Memory B cell (primary cell): ENCODE measurements at regions not wholly inside any gene's neighbourhood (a gene's known extent, or its start where the extent isn't known, plus 50 kb on each side); places are given as distances from the start of the nearest gene placed in this dataset.

ENCODE experiments used
- ATAC-seq: fragments of 150-1000 bp; cut with Tn5 transposase; 2 replicates; pipeline ENCODE4 v1.10.0; 2021; ENCODE audit warnings: low read depth, mild to moderate bottlenecking, moderate library complexity
- DNase-seq, 2 donors: peaks; one replicate each; pipeline ENCODE4 v3.0.0; 2022; ENCODE audit warnings: low spot score in 2 of 2
- H3K27ac Mint-ChIP-seq: one replicate; pipeline ENCODE4 v1.8.0; 2022; ENCODE audit warnings: mild to moderate bottlenecking, moderate library complexity, mixed read lengths
- H3K27me3 Mint-ChIP-seq: one replicate; pipeline ENCODE4 v1.8.0; 2022; ENCODE audit warnings: mixed read lengths
- H3K36me3 Mint-ChIP-seq: one replicate; pipeline ENCODE4 v1.8.0; 2022; ENCODE audit warnings: mild to moderate bottlenecking, mixed read lengths
- H3K4me1 Mint-ChIP-seq: one replicate; pipeline ENCODE4 v1.8.0; 2022; ENCODE audit warnings: mixed read lengths
- H3K4me3 Mint-ChIP-seq: one replicate; pipeline ENCODE4 v1.8.0; 2022; ENCODE audit warnings: mild to moderate bottlenecking, moderate library complexity, mixed read lengths
- H3K9me3 Mint-ChIP-seq: one replicate; pipeline ENCODE4 v1.8.0; 2022; ENCODE audit warnings: mixed read lengths

DNA sequence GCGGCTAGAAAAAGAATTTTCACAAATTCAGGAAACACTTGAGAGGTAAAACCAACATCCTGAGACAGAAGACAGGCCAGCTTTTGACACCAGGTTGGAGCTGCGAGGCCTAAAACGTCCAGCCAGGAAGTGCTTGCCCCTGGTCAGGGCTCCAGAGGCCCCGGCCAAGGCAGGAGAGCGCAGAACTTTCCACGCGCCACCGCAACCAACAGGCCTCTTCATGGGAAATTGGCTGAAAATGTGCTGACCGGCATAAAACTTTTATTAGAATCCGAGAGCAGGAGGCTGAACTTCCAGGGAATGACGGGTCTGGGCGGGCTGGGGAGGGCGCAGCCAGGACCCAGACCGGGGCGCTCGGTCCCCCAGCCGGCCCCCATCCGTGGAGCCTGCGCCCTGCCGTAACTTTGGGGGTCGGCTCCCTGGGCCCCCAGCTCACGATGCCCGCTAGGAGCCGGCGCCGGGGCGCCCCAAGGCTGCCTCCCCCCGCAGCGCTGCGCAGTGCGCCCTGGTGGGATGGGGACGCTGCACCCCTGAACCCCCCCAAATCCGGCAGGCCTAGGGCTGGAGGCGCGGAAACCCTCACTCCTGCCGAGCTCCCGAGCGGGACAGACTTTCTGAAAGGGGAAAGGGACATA is 414.0 kb upstream of the MKI67 start:
- Mint-ChIP-seq H3K27ac (no peak overlapping the region), H3K4me3 (no peak overlapping the region), H3K9me3 (no peaks in the 10 kb centered on the region), H3K36me3 (no peaks in the 10 kb centered on the region), H3K4me1 (no peaks in the 10 kb centered on the region), H3K27me3 (peaks cover 19% of the 10 kb centered on the region)
- DNase-seq (no peak), ATAC-seq (no peak)

DNA sequence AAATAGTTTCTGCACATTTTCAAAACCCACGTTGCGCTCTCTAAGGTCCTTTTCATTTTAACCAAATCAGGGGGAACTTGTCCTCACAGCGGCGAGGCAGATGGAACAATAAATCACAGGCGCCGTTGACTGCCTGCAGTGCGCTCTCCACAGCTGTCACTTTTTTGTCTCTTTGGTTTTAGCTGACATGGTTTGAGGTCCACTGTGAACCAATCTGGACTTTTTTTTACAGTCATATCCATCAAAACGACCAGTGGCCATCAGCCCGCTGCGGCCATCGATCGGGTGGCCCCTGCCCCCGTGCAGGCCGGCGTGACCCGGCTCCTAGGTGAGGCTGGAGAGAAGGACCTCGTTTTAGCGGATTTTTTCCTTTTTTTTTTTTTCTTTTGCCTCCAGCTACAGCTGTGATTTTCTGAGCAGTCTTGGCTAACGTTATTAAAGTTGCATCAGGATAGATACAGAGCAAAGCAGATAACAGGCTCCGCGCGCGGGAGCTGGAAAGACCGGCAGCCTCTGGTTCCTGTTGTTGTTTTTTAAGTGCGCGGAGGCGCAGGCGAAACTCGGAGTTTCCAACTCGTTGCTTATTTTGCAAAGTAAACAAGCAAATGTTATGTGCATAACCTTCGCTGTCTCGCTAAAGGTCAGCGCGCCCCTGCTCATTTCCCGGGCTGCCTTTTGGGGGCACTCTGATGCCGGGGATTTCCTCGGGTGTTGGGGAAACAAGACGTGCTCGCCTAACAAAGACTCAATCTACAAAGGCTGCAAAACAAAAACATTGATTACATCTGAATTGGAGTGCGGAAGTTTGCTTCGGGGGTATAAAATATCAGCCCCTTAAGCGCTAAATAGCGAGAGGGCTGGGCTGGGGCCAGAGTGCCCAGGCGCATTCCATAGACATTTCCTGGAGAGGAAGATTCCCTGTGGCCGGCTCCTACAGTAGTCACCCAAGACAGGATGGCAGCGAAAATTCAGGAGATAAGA is 414.8 kb upstream of the MKI67 start:
- Mint-ChIP-seq H3K36me3 (no peaks in the 10 kb centered on the region), H3K9me3 (no peaks in the 10 kb centered on the region), H3K27me3 (peaks cover 17% of the 10 kb centered on the region), H3K4me1 (no peaks in the 10 kb centered on the region), H3K4me3 (no peak overlapping the region), H3K27ac (no peak overlapping the region)
- no peak for DNase-seq
- no peak for ATAC-seq

DNA sequence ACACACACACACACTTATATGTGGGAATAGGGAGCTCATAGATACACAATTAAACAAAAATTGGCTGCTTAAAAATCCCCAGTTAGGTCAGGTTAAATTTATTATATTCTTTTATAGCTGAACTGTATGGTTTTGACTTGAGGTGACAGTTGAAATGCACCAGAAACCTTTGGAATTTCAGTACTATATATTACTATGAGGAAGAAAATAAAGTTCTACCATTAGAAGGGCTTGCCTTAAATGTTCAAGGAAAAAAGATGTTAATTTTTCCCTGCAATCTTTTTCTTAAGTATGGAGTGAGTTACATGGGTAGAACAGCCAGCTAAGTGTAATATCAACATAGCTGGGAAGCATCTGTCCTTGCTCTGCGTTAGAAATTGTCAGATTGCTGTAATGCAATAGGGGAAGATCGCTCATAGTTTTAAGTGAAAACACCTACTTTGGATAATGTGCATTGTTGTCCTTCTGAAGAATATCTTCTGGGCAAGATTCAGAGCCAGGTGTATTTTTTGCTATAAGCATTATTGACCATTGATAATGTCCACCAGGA is 415.8 kb upstream of the MKI67 start:
- ATAC-seq = no peak
- H3K27me3 Mint-ChIP-seq = peaks cover 15% of the 10 kb centered on the region

DNA sequence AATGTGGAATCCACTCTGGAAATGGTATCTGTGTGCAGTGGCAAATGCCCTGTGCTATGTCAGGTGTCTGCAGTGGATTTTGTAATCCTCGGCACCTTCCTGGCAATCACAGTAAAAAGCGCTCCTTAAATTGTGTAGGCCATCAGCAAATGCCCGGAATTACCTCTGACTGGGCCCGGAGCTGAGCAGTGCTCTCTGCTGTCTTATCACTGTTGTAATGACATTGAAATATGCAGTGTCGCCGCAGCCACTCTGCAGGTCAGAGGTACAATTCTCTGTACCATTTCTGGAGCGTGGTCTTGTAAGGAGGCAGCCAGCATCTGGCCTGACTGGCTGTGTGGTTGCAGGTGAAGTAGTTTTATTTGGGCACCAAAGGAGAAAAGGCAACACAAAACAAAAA is 416.4 kb upstream of the MKI67 start:
- Mint-ChIP-seq H3K27ac (no peak overlapping the region), H3K4me1 (no peaks in the 10 kb centered on the region), H3K4me3 (no peak overlapping the region), H3K36me3 (no peaks in the 10 kb centered on the region), H3K27me3 (peaks cover 15% of the 10 kb centered on the region), H3K9me3 (no peaks in the 10 kb centered on the region)
- ATAC-seq (no peak), DNase-seq (no peak)

More for the DNA sequence above, 415.8 kb upstream of the MKI67 start:
- no peak overlapping the region for H3K4me3 Mint-ChIP-seq
- no peaks in the 10 kb centered on the region for H3K36me3 Mint-ChIP-seq
- no peaks in the 10 kb centered on the region for H3K4me1 Mint-ChIP-seq
- H3K27ac Mint-ChIP-seq = no peak overlapping the region
- H3K9me3 Mint-ChIP-seq = no peaks in the 10 kb centered on the region
- DNase-seq = no peak

DNA sequence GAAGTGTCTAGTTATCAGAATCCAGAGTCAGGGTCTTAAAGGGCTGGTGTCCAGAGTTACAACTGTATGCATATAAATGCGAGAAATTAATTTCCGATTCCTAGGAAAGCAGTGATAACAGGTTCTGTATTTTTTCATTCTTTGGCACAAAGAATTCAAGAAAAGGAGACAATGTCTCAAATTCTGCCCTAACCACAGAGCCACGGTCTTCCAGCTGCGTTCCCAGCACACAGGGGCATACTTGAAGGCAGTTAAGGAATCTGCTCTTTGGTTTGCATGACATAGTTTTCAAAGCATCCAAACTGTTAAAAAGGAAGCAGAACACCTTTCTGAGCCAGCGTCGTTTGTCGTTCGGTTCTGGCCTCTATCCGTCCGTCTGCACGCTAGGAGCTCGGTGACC is 416.9 kb upstream of the MKI67 start:
- no peak for ATAC-seq
- Mint-ChIP-seq H3K27ac (no peak overlapping the region), H3K36me3 (no peaks in the 10 kb centered on the region), H3K4me3 (no peak overlapping the region), H3K4me1 (no peaks in the 10 kb centered on the region), H3K9me3 (no peaks in the 10 kb centered on the region), H3K27me3 (peaks cover 15% of the 10 kb centered on the region)
- no peak for DNase-seq

DNA sequence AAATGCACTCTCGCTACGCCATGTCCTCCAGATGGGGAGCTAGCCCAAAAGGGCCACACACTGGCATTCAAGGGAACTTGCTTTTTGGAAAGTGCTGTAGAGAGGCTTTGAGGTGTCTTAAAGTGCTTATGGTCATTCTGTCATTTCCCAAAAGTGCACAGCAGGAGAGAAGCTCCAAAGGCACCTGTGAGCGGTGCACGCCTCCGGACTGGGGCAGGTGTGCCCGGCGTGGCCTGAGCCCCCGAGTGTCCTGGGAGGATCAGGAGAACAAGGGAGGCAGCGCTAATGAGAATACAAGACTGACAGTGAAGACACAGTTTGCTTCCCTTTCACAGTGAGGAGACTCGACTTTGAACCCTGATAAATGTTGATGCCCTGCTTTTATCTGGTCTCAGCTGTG is 419.0 kb upstream of the MKI67 start:
- peaks cover 5% of the 10 kb centered on the region for H3K27me3 Mint-ChIP-seq
- H3K4me3 Mint-ChIP-seq = no peak overlapping the region
- no peaks in the 10 kb centered on the region for H3K4me1 Mint-ChIP-seq
- no peak for DNase-seq
- H3K9me3 Mint-ChIP-seq = no peaks in the 10 kb centered on the region
- ATAC-seq = no peak
- no peak overlapping the region for H3K27ac Mint-ChIP-seq
- no peaks in the 10 kb centered on the region for H3K36me3 Mint-ChIP-seq

DNA sequence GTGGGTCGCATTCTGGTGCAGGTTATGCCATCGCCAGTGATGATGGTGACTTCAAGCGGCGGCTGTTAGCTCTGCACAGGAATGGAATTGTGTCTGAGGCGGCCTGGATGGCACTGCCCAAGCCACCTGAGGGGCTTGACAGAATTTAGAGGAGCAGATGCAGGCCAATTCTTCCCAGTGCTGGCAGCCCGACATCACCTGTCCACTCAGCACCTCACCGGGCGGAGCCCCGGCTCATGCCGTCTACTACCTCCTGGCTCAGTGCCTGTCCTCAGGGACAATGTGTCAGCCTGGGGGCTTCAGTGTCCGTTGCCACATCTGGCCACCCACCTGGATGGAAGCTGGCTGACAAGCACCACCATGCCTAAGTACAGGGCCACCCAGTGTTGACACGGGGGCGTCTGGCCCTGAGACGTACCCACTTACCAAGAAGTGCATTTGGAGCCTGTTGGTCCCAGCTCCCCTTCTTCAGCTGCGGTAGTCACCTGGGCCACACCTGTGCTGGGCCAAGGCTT is 420.5 kb upstream of the MKI67 start:
- H3K4me3 Mint-ChIP-seq = no peak overlapping the region
- no peaks in the 10 kb centered on the region for H3K9me3 Mint-ChIP-seq
- no peaks in the 10 kb centered on the region for H3K36me3 Mint-ChIP-seq
- DNase-seq (no peak), ATAC-seq (no peak)
- peaks cover 3% of the 10 kb centered on the region for H3K27me3 Mint-ChIP-seq
- no peaks in the 10 kb centered on the region for H3K4me1 Mint-ChIP-seq
- no peak overlapping the region for H3K27ac Mint-ChIP-seq

DNA sequence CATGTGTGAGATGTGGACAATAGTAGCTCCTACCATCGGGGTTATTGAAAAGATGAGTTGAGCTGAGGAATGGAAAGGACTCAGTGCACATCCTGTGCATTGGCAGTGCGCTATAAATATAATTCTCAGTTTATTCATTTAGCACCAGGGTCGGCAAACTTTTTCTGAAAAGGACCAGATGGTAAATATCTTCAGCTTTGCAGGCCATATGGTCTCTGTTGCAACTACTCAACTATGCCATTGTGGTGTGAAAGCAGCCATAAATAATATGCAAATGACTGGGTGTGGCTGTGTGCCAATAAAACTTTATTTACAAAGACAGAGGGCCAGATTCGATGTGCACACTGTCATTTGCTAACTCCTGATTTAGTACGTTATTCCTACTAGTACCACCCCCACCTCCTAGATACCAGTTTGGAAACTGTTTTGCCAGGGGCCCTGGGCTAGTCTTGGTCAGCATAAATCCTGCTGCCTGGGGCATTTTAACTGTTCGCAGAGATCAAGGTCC is 422.9 kb upstream of the MKI67 start:
- Mint-ChIP-seq H3K9me3 (no peaks in the 10 kb centered on the region), H3K27ac (no peak overlapping the region), H3K27me3 (no peaks in the 10 kb centered on the region), H3K4me3 (no peak overlapping the region), H3K4me1 (no peaks in the 10 kb centered on the region), H3K36me3 (no peaks in the 10 kb centered on the region)
- no peak for ATAC-seq
- DNase-seq = no peak

DNA sequence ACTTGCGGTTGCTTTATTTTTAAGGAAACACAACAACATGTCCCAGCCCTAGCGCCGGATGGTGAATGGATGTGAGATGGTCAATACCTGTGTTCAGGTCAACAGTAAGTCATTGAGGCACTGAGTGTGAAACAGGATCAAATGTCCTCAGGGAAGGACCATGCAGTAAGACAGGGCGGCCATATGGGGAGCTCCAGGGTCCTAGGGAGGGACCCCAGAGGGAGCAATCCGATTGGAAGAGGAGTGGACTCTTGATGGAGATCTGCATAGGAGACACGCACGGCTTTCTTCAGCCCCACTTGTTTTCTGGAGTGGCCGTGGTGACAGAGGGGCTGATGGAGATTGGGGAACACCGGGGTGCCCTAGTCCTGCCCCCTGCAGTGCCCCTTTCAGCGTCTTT is 423.8 kb upstream of the MKI67 start:
- no peaks in the 10 kb centered on the region for H3K27me3 Mint-ChIP-seq
- no peak overlapping the region for H3K4me3 Mint-ChIP-seq
- H3K9me3 Mint-ChIP-seq = no peaks in the 10 kb centered on the region
- no peaks in the 10 kb centered on the region for H3K4me1 Mint-ChIP-seq
- no peak overlapping the region for H3K27ac Mint-ChIP-seq
- DNase-seq (no peak), ATAC-seq (no peak)
- no peaks in the 10 kb centered on the region for H3K36me3 Mint-ChIP-seq

DNA sequence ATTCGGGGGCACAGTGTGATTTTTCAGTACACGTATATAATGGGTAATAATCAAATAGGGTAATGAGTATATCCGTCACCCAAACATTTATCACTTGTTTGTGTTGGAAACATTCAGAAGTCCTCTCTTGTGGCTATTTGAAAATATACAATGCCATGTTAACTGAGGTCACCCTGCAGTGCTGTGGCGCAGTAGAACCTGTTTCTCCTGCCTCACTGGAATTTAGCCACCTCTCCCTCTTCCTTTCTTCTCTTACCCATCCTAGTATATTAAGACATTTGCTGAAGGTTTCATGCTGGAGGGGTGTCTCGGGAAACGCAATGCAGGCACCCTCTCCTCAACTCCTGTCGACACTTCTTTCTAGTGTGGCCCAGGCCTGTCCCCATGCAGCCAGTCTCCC is 425.3 kb upstream of the MKI67 start:
- ATAC-seq (no peak), DNase-seq (no peak)
- Mint-ChIP-seq H3K9me3 (no peaks in the 10 kb centered on the region), H3K4me1 (no peaks in the 10 kb centered on the region), H3K27ac (no peak overlapping the region), H3K27me3 (no peaks in the 10 kb centered on the region), H3K36me3 (no peaks in the 10 kb centered on the region), H3K4me3 (no peak overlapping the region)

DNA sequence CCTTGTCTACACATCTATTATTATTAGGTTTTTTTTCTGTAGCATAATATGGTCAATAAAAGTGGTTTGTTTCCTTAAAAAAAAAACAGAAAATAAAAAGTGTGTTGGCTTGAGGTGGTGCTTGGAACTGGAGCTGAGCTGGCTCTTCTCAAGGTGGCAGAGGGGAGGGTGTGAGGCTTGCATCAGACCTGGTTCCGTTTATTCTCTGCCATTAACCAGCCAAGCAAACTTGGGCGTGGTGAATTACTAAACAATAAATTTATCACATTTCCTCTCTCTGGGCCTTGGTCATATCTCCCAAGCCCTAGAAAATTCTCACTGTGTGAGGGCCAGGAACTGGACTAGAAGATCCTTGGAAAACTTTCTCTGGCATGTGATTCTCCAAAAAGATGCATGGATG is 427.5 kb upstream of the MKI67 start:
- no peaks in the 10 kb centered on the region for H3K4me1 Mint-ChIP-seq
- H3K4me3 Mint-ChIP-seq = no peak overlapping the region
- H3K9me3 Mint-ChIP-seq = no peaks in the 10 kb centered on the region
- H3K27me3 Mint-ChIP-seq = no peaks in the 10 kb centered on the region
- H3K36me3 Mint-ChIP-seq = no peaks in the 10 kb centered on the region
- no peak for DNase-seq
- H3K27ac Mint-ChIP-seq = no peak overlapping the region
- no peak for ATAC-seq

DNA sequence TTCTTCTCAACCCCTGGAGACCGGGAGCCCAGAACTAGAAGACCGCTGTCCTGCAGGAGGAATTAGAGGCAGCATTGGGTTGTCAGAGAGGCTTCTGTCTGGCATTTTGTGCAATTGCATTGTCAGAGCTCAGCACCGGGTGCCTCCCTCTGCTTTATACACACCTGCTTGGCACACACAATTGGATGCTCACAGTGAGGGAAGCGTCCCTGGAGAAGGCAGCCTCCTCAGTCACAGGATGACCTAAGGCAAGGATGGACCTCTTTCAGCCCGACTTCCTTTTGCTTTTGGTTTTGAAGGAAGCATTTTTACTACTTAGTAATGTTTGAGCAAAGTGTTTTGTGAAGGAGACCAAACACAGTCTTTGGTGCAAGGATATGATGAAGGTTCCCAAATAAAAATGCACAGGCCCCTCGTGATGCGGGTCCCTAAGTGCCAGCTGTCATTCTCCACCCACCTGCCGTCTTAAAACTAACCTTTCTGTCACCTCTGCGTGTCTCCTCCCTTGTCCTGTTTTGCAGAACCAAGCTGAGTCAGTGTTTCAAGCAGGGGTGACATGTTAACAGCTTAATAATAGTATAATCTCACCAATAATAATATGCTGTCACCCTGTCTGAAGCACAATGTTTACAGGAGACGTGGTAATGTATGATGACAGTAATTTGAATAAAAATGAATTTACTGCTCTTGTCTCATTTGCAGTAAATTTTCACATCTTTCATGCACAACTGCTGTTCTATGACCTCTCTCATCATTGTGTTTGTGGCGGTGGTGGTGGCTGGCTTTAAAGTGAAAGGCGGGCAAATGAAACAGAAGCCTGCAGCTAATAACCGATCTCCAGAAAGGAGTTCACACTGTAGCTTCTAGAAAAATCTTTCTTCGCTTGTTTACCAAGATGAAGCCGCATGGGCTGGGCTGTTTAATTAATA is 430.2 kb upstream of the MKI67 start:
- Mint-ChIP-seq H3K27ac (no peak overlapping the region), H3K4me1 (no peaks in the 10 kb centered on the region), H3K36me3 (no peaks in the 10 kb centered on the region), H3K9me3 (peaks cover 2% of the 10 kb centered on the region), H3K27me3 (peaks cover 2% of the 10 kb centered on the region), H3K4me3 (no peak overlapping the region)
- ATAC-seq = no peak
- DNase-seq = no peak

DNA sequence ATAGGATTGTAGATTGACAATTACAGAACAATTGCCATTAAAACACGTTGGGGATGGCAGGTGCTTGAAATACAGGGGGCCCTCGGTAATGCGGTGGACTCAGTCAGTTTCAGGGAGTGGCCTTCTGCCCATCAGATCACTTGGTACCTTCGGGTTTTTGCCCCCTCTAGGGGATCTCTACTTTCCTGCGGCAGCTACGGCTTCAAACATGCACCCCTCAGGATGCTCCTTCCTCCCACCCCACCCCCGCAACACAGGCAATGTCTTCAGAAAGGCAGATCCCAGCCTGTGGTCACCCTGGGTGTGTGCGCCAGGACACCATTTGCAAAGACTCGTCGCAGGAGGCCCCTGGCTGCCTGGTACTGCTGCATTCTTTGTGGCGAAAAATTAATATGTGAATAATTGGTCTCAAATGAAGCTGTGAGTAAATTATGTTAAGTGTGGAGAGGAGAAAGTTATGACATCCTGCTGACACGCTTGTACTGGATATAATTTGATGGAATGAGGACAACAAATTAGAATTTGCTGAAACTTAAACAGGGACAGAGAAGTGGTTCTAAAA is 431.0 kb upstream of the MKI67 start:
- Mint-ChIP-seq H3K27me3 (peaks cover 2% of the 10 kb centered on the region), H3K4me3 (no peak overlapping the region), H3K9me3 (peaks cover 4% of the 10 kb centered on the region), H3K36me3 (no peaks in the 10 kb centered on the region), H3K27ac (no peak overlapping the region), H3K4me1 (no peaks in the 10 kb centered on the region)
- ATAC-seq = no peak
- no peak for DNase-seq
